GM18867 (cell line): ENCODE measurements at regions not wholly inside any gene's neighbourhood (a gene's known extent, or its start where the extent isn't known, plus 50 kb on each side); places are given as distances from the start of the nearest gene placed in this dataset.

Experiments
- ATAC-seq: cut with Tn5 transposase; IDR thresholded peaks from one replicate; pipeline ENCODE4 v1.9.1; 2021; ENCODE audit warnings: mild to moderate bottlenecking, moderate library complexity; ENCODE audit not compliant: unreplicated experiment

GRCh38 chr12:13597837-13598236, 383.6 kb downstream of the GRIN2B start:
- ATAC-seq, result no peak

- ATAC-seq, result no peak
Measured at GRCh38 chr12:13597166-13597565, 384.2 kb downstream of the GRIN2B start.

GRCh38 chr12:13596714-13597113, 384.7 kb downstream of the GRIN2B start:
- ATAC-seq, result no peak

- no peak for ATAC-seq
Measured at GRCh38 chr12:13595536-13596443, 385.6 kb downstream of the GRIN2B start.

- no peak for ATAC-seq
Measured at GRCh38 chr12:13594731-13595514, 386.5 kb downstream of the GRIN2B start.

- no peak for ATAC-seq
Measured at GRCh38 chr12:13592063-13592942, 389.1 kb downstream of the GRIN2B start.

GRCh38 chr12:13591488-13591887, 389.9 kb downstream of the GRIN2B start:
- ATAC-seq, result no peak

- ATAC-seq, result no peak
Measured at GRCh38 chr12:13591059-13591458, 390.3 kb downstream of the GRIN2B start.

GRCh38 chr12:13588574-13588973, 392.0 kb downstream of the EMP1 start:
- ATAC-seq, result no peak

GRCh38 chr12:13587721-13588390, 391.3 kb downstream of the EMP1 start:
- ATAC-seq, result no peak

- no peak for ATAC-seq
Measured at GRCh38 chr12:13586361-13586760, 389.8 kb downstream of the EMP1 start.

- ATAC-seq, result no peak
Measured at GRCh38 chr12:13584541-13584940, 388.0 kb downstream of the EMP1 start.

- no peak for ATAC-seq
Measured at GRCh38 chr12:13583630-13584029, 387.1 kb downstream of the EMP1 start.

- ATAC-seq, result no peak
Measured at GRCh38 chr12:13582421-13582820, 385.9 kb downstream of the EMP1 start.

- ATAC-seq, result no peak
Measured at GRCh38 chr12:13581031-13581430, 384.5 kb downstream of the EMP1 start.

- ATAC-seq, result no peak
Measured at GRCh38 chr12:13580206-13580605, 383.7 kb downstream of the EMP1 start.

- ATAC-seq, result no peak
Measured at GRCh38 chr12:13576935-13577500, 380.5 kb downstream of the EMP1 start.

- no peak for ATAC-seq
Measured at GRCh38 chr12:13573698-13574321, 377.3 kb downstream of the EMP1 start.

- ATAC-seq, result no peak
Measured at GRCh38 chr12:13571035-13571434, 374.5 kb downstream of the EMP1 start.
